Activated CD4-positive, alpha-beta memory T cell treated with anti-CD3 and anti-CD28 coated beads for 36 hours (primary cell): ENCODE measurements at regions not wholly inside any gene's neighbourhood (a gene's known extent, or its start where the extent isn't known, plus 50 kb on each side); places are given as distances from the start of the nearest gene placed in this dataset.
"Not testable (repeated sequence)": the region's sequence is repeated elsewhere in the genome, so short reads cannot be mapped to it uniquely, and the experiment has no call there.

ENCODE experiments used
- CTCF ChIA-PET: fragments of 350-600 bp; sonication (Branson Sonifier 250); formaldehyde crosslinking; loops from one replicate; lab custom pipeline; 2021; ENCODE audit warnings: antibody characterized with exemption, inconsistent platforms; lab: Charles Lee
- POLR2A ChIA-PET: fragments of 350-600 bp; sonication (Branson Sonifier 250); formaldehyde crosslinking; loops from one replicate; lab custom pipeline; 2021; ENCODE audit warnings: antibody characterized with exemption; lab: Charles Lee
- DNase-seq: peaks from one replicate; pipeline ENCODE4 v3.0.0-alpha.2; 2020
- H3K27ac Mint-ChIP-seq: one replicate; pipeline ENCODE4 v1.8.0; 2021; ENCODE audit warnings: mixed read lengths
- H3K27me3 Mint-ChIP-seq: one replicate; pipeline ENCODE4 v1.8.0; 2021; ENCODE audit warnings: mixed read lengths
- H3K36me3 Mint-ChIP-seq: one replicate; pipeline ENCODE4 v1.8.0; 2021; ENCODE audit warnings: mixed read lengths
- H3K4me1 Mint-ChIP-seq: one replicate; pipeline ENCODE4 v1.8.0; 2021; ENCODE audit warnings: low read depth, mixed read lengths
- H3K4me3 Mint-ChIP-seq: one replicate; pipeline ENCODE4 v1.8.0; 2021; ENCODE audit warnings: mild to moderate bottlenecking, mixed read lengths
- H3K9me3 Mint-ChIP-seq: one replicate; pipeline ENCODE4 v1.8.0; 2021; ENCODE audit warnings: mixed read lengths
- intact Hi-C: fragments of 100-400 bp; cut with micrococcal nuclease; formaldehyde crosslinking; loops from one replicate; pipeline ENCODE4 v1.15.1; 2023

GRCh38 chr4:13910556-13910955 lies 283.0 kb upstream of the BOD1L1 start:
- no peak overlapping the region for H3K27ac Mint-ChIP-seq
- no peaks in the 10 kb centered on the region for H3K27me3 Mint-ChIP-seq
- no peaks in the 10 kb centered on the region for H3K4me1 Mint-ChIP-seq
- no peak for DNase-seq
- H3K9me3 Mint-ChIP-seq, result no peaks in the 10 kb centered on the region
- POLR2A ChIA-PET, result no interaction called here
- no peak overlapping the region for H3K4me3 Mint-ChIP-seq
- no peaks in the 10 kb centered on the region for H3K36me3 Mint-ChIP-seq
- intact Hi-C loops, result no loop called here
- CTCF ChIA-PET, result no interaction called here

- CTCF ChIA-PET, result no interaction called here
- DNase-seq, result no peak
Measured at GRCh38 chr4:13911256-13911655, 283.7 kb upstream of the BOD1L1 start.

GRCh38 chr4:13912436-13912925 lies 285.0 kb upstream of the BOD1L1 start:
- ChIA-PET CTCF (no interaction called here), POLR2A (no interaction called here)
- Mint-ChIP-seq H3K4me1 (no peaks in the 10 kb centered on the region), H3K36me3 (no peaks in the 10 kb centered on the region), H3K27ac (no peak overlapping the region), H3K4me3 (no peak overlapping the region), H3K9me3 (no peaks in the 10 kb centered on the region), H3K27me3 (no peaks in the 10 kb centered on the region)
- intact Hi-C loops, result no loop called here
- no peak for DNase-seq

More at GRCh38 chr4:13911256-13911655, 283.7 kb upstream of the BOD1L1 start:
- Mint-ChIP-seq H3K4me3 (no peak overlapping the region), H3K27me3 (no peaks in the 10 kb centered on the region), H3K36me3 (no peaks in the 10 kb centered on the region), H3K9me3 (no peaks in the 10 kb centered on the region), H3K27ac (no peak overlapping the region), H3K4me1 (no peaks in the 10 kb centered on the region)
- POLR2A ChIA-PET, result no interaction called here
- intact Hi-C loops, result no loop called here

DNA sequence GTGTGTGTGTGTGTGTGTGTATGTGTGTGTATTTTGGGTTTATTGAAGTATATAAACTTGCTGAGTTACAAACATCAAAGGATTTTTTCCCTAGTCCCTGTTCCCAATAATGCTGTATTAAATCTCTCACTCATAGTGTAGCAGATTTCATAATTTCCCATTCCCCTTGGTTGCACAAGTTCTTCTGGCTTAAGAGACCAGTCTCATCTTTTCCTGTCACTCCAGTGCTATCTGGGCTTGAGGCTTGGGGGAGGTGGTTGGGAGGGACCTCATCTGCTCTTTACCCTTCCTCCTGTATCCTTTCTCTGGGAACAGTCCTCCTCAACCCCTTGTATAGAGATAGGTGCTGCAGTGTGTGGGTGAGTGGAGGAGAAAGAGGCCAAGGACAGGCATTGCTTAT lies 285.4 kb upstream of the BOD1L1 start:
- no peaks in the 10 kb centered on the region for H3K27me3 Mint-ChIP-seq
- H3K4me1 Mint-ChIP-seq, result no peaks in the 10 kb centered on the region
- no peaks in the 10 kb centered on the region for H3K36me3 Mint-ChIP-seq
- DNase-seq, result no peak
- POLR2A ChIA-PET, result no interaction called here
- no peaks in the 10 kb centered on the region for H3K9me3 Mint-ChIP-seq
- H3K27ac Mint-ChIP-seq, result no peak overlapping the region
- H3K4me3 Mint-ChIP-seq, result no peak overlapping the region
- intact Hi-C loops, result no loop called here
- CTCF ChIA-PET, result no interaction called here

DNA sequence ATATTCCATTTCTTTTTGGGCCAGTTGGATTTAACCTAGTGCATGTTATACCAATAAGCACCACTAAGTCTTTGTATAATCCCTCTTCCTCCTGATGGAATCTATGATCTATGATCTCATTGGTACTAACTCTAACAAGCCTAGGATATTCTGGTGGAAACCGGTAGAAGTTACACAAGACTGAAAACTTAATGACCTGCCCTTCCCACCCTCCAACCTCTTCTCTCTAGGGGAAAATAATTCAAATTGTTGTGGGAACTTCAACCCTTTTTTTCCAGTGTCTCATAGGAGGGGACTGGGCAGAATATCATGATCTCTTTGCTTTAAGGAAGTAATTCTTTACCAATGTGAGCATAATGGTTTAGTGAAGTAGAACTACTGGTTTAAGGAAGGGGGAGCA lies 289.5 kb upstream of the BOD1L1 start:
- Mint-ChIP-seq H3K36me3 (no peaks in the 10 kb centered on the region), H3K4me3 (no peak overlapping the region), H3K4me1 (no peaks in the 10 kb centered on the region), H3K9me3 (no peaks in the 10 kb centered on the region), H3K27me3 (no peaks in the 10 kb centered on the region), H3K27ac (no peak overlapping the region)
- POLR2A ChIA-PET, result no interaction called here
- no peak for DNase-seq
- CTCF ChIA-PET, result no interaction called here
- intact Hi-C loops, result no loop called here

DNA sequence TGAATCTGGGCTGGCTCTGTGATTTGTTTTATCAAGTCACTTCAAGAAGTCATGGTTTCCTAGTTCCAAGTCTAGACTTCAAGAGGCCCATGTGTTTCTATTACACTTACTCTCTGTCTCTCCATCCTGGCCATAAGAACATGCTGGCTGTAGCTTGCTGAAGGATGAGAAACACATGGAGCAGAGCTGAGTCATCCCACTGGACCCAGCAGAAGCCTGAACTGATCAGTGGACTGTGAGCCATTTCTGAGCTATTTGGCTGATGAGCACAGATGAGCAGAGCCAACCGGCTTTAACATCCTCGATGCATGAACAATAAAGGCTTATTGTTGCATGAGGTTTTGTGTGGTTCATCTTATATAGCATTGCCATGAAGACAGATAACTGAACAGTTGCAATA lies 290.6 kb upstream of the BOD1L1 start:
- intact Hi-C loops, result no loop called here
- Mint-ChIP-seq H3K4me1 (no peaks in the 10 kb centered on the region), H3K27me3 (no peaks in the 10 kb centered on the region), H3K36me3 (no peaks in the 10 kb centered on the region), H3K27ac (no peak overlapping the region), H3K4me3 (no peak overlapping the region), H3K9me3 (no peaks in the 10 kb centered on the region)
- DNase-seq, result no peak
- POLR2A ChIA-PET, result no interaction called here
- CTCF ChIA-PET, result no interaction called here

DNA sequence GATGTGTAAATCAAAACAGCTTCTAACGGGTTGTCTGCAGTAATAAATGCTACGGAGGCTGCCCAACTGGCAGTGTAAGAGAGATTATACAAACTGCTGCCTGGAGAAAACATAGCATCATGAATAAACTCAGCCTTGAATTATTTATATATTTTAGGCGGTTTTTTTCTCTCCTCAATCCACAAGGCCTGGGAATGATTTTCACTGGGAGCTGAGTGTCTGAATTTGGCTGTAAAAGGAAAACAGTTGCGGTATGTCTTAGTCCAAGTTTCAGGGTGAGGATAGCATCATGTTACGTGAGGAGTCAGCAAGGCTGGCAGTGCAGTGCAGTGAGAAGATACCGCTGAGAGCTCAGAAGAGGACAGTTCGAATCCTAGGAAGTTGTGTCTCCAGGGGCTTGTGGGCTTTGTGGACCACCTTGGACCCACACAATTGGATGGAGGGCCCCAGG lies 291.5 kb upstream of the BOD1L1 start:
- CTCF ChIA-PET, result no interaction called here
- no peak overlapping the region for H3K27ac Mint-ChIP-seq
- no peak overlapping the region for H3K4me3 Mint-ChIP-seq
- POLR2A ChIA-PET, result no interaction called here
- H3K9me3 Mint-ChIP-seq, result no peaks in the 10 kb centered on the region
- H3K4me1 Mint-ChIP-seq, result no peaks in the 10 kb centered on the region
- DNase-seq, result no peak
- intact Hi-C loops, result no loop called here
- H3K27me3 Mint-ChIP-seq, result no peaks in the 10 kb centered on the region
- H3K36me3 Mint-ChIP-seq, result no peaks in the 10 kb centered on the region

DNA sequence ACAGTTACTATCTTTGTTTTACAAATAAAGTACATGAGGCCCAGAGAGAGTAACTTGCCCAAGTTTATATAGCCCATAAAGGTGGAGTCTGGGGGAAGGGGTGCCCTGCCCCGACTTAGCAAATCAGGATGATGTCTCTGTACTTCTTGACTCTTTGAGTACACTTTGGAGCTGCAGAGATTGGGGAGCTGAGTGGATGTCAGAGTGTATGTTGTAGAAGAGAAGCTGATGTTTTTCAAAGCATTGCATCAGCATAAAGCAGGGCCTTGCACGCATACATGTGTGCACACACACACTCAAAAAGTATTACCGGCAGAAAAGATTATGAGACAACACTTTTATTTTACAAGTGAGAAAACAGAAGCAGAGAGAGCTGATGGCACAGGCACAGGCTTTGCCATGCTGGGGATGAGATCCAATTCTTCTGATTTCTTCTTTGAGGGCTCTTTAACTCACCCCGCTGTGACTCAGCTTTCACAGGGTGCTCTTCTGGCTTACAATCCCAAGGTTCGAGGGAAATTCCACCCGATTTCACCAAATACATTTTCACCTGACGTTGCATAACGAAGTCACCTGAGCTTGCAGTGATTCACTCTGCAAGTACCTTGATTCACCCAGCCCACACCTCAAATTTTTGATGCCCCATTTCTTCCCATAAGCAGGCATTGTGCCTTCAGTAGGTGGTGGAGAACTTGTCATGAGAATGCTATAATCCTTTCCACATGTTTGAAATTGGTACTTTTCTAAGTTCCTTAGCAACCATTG lies 292.8 kb upstream of the BOD1L1 start:
- H3K36me3 Mint-ChIP-seq, result no peaks in the 10 kb centered on the region

DNA sequence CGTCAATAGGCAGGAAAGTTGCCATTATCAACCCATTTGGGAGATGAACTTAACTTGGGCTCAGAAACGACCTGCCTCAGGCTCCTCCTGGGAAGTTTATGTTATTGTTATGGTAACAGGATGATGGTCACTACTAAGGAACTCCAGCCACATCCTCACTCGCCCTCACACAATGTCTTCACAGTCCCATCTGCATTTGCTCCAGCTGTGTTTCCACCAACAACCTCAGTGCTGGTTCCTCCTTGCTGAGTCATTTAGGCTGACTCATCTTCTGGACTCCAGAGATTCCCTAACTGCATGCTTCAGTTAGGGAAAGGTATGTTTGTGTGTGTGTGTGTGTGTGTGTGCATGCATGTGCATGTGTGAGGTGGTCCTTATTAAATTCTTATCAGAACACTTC lies 293.4 kb upstream of the BOD1L1 start:
- H3K9me3 Mint-ChIP-seq, result no peaks in the 10 kb centered on the region
- no peak overlapping the region for H3K27ac Mint-ChIP-seq
- ChIA-PET POLR2A (no interaction called here), CTCF (no interaction called here)
- H3K4me1 Mint-ChIP-seq, result no peaks in the 10 kb centered on the region
- H3K4me3 Mint-ChIP-seq, result no peak overlapping the region
- H3K27me3 Mint-ChIP-seq, result no peaks in the 10 kb centered on the region
- DNase-seq, result no peak
- intact Hi-C loops, result no loop called here
- H3K36me3 Mint-ChIP-seq, result no peaks in the 10 kb centered on the region

More for the DNA sequence above, 292.8 kb upstream of the BOD1L1 start:
- H3K27ac Mint-ChIP-seq, result no peak overlapping the region
- no peaks in the 10 kb centered on the region for H3K27me3 Mint-ChIP-seq
- no peaks in the 10 kb centered on the region for H3K9me3 Mint-ChIP-seq
- H3K4me1 Mint-ChIP-seq, result no peaks in the 10 kb centered on the region
- intact Hi-C loops, result no loop called here
- no peak overlapping the region for H3K4me3 Mint-ChIP-seq
- DNase-seq, result no peak
- ChIA-PET CTCF (no interaction called here), POLR2A (no interaction called here)

GRCh38 chr4:13921805-13922204 lies 294.3 kb upstream of the BOD1L1 start:
- intact Hi-C loops, result no loop called here
- ChIA-PET CTCF (no interaction called here), POLR2A (no interaction called here)
- no peaks in the 10 kb centered on the region for H3K36me3 Mint-ChIP-seq
- DNase-seq, result no peak
- no peak overlapping the region for H3K4me3 Mint-ChIP-seq
- no peak overlapping the region for H3K27ac Mint-ChIP-seq
- no peaks in the 10 kb centered on the region for H3K27me3 Mint-ChIP-seq
- H3K4me1 Mint-ChIP-seq, result no peaks in the 10 kb centered on the region
- H3K9me3 Mint-ChIP-seq, result no peaks in the 10 kb centered on the region

- ChIA-PET POLR2A (no interaction called here), CTCF (no interaction called here)
- intact Hi-C loops, result no loop called here
- no peaks in the 10 kb centered on the region for H3K27me3 Mint-ChIP-seq
- H3K4me3 Mint-ChIP-seq, result no peak overlapping the region
- no peak overlapping the region for H3K27ac Mint-ChIP-seq
- no peaks in the 10 kb centered on the region for H3K9me3 Mint-ChIP-seq
- no peaks in the 10 kb centered on the region for H3K36me3 Mint-ChIP-seq
- H3K4me1 Mint-ChIP-seq, result no peaks in the 10 kb centered on the region
- DNase-seq, result no peak
Measured at GRCh38 chr4:13922459-13922858, 294.9 kb upstream of the BOD1L1 start.

DNA sequence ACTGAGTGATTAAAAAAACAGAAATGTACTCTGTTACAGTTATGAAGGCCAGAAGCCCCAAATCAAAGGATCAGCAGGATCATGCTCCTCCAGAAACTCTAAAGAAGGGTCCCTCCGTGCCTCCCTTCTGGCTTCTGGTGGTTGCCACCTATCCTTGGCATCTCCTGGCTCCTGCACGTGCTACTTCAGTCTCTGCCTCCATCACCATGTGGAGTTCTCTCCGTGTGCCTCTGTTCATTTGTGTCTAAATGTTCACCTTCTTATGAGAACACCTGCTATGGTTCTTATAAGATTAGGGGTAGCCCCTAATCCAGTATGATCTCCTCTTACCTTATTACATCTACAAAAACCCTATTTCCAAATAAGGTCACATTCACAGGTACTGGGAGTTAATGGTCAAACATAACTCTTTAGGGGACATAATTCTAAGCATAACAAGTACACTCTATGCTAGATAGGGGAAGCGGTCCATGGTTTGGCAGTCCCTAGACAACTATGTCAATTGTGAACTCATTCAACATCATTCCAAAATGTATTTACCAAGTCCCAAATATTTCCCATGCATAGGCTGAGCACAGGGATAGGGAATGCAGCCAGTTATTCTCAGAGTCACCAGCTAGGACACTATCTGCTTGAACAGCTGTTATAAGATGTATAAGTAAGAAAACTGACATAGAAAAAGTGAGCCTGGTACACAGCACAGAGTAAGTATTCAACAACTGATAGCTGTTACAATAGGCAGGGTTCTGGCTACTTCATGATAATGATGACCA lies 295.5 kb upstream of the BOD1L1 start:
- Mint-ChIP-seq H3K27ac (no peak overlapping the region), H3K36me3 (no peaks in the 10 kb centered on the region), H3K27me3 (no peaks in the 10 kb centered on the region), H3K9me3 (no peaks in the 10 kb centered on the region), H3K4me3 (no peak overlapping the region), H3K4me1 (no peaks in the 10 kb centered on the region)
- POLR2A ChIA-PET, result no interaction called here
- no peak for DNase-seq
- CTCF ChIA-PET, result no interaction called here
- intact Hi-C loops, result no loop called here

DNA sequence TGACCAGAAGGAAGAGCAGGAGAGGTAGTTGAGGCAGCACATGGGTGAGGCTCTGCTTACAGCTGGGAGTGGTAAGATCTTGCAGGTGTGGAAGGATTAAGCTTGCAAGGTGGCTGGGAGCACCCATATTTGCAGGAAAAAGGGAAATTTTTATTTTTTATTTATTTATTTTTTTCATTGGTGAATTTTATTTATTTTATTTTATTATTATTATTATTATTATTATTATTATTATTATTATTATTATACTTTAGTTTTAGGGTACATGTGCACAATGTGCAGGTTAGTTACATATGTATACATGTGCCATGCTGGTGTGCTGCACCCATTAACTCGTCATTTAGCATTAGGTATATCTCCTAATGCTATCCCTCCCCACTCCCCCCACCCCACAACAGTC lies 297.4 kb upstream of the BOD1L1 start:
- H3K4me1 Mint-ChIP-seq, intact Hi-C loops, H3K36me3 Mint-ChIP-seq, CTCF ChIA-PET, H3K9me3 Mint-ChIP-seq, DNase-seq, H3K27ac Mint-ChIP-seq, H3K4me3 Mint-ChIP-seq, POLR2A ChIA-PET, H3K27me3 Mint-ChIP-seq: not testable (repeated sequence)
